Raji (cell line): ENCODE measurements at regions not wholly inside any gene's neighbourhood (a gene's known extent, or its start where the extent isn't known, plus 50 kb on each side); places are given as distances from the start of the nearest gene placed in this dataset.
A peak's percentile ranks its signal among the peaks of the same experiment; 100 is the strongest.

Experiments
- POLR2A ChIP-seq: IDR thresholded peaks from 2 replicates; pipeline ENCODE4 v1.6.1; 2011; ENCODE audit warnings: low read depth, low read length, control low read depth; ENCODE audit not compliant: insufficient read depth

- TF ChIP-seq POLR2A, result no peak
Measured at GRCh38 chr1:235018720-235019444, 109.8 kb downstream of the TOMM20 start.

- no peak for TF ChIP-seq POLR2A
Measured at GRCh38 chr1:235018161-235018560, 110.5 kb downstream of the TOMM20 start.

- no peak for TF ChIP-seq POLR2A
Measured at GRCh38 chr1:235017719-235018118, 110.9 kb downstream of the TOMM20 start.

- TF ChIP-seq POLR2A, result no peak
Measured at GRCh38 chr1:235017191-235017590, 111.4 kb downstream of the TOMM20 start.

- no peak for TF ChIP-seq POLR2A
Measured at GRCh38 chr1:235015291-235015985, 113.2 kb downstream of the TOMM20 start.

- no peak for TF ChIP-seq POLR2A
Measured at GRCh38 chr1:235014756-235015155, 113.9 kb downstream of the TOMM20 start.

- no peak for TF ChIP-seq POLR2A
Measured at GRCh38 chr1:235013512-235013911, 115.1 kb downstream of the TOMM20 start.

GRCh38 chr1:235012436-235013210 lies 116.0 kb downstream of the TOMM20 start:
- TF ChIP-seq POLR2A, result no peak

- TF ChIP-seq POLR2A, result peak; percentile 80
Measured at GRCh38 chr1:235011599-235012435, 116.8 kb downstream of the TOMM20 start.

GRCh38 chr1:235011064-235011598 lies 117.5 kb downstream of the TOMM20 start:
- no peak for TF ChIP-seq POLR2A

- TF ChIP-seq POLR2A, result no peak
Measured at GRCh38 chr1:235009561-235010306, 118.9 kb downstream of the TOMM20 start.

- no peak for TF ChIP-seq POLR2A
Measured at GRCh38 chr1:235009074-235009473, 119.6 kb downstream of the TOMM20 start.

- no peak for TF ChIP-seq POLR2A
Measured at GRCh38 chr1:235008239-235008638, 120.4 kb downstream of the TOMM20 start.

- TF ChIP-seq POLR2A, result no peak
Measured at GRCh38 chr1:235006816-235007215, 121.8 kb downstream of the TOMM20 start.

- no peak for TF ChIP-seq POLR2A
Measured at GRCh38 chr1:235006132-235006721, 122.4 kb downstream of the TOMM20 start.
